Stimulated activated CD4-positive, alpha-beta T cell treated with anti-CD3 and anti-CD28 coated beads, Interleukin-1b, Interleukin-23, amount 100 ng/mL, for 4 hours (primary cell): ENCODE measurements at regions not wholly inside any gene's neighbourhood (a gene's known extent, or its start where the extent isn't known, plus 50 kb on each side); places are given as distances from the start of the nearest gene placed in this dataset.

Experiments used
- DNase-seq, 2 donors: peaks; one replicate each; pipeline ENCODE4 v3.0.0-alpha.2; 2020; ENCODE audit warnings: low read depth in 2 of 2

DNA sequence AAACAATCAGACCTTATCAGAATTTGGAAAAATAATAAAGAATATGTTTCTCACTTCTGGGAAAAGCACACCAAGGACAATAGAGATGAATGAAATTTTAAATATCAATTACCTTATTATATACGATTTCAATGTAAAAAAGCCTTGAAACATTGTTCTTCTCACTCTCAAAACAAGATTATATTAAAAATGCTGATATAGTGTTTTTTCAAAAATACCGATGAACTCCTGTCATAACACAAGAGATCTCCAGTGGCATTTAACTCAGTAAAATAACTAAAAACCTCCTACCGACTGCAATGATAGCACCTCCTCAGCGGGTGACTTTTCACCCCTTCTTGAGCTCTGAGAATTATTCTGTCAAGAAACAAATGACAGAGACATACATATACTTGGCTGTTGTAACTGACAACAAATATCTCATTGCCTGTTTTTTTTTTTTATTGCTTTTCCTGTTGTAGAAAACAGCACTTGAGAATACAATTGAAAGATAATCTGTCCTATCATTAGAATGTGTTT, 1237.3 kb downstream of the C4orf33 start:
- no peak for DNase-seq

DNA sequence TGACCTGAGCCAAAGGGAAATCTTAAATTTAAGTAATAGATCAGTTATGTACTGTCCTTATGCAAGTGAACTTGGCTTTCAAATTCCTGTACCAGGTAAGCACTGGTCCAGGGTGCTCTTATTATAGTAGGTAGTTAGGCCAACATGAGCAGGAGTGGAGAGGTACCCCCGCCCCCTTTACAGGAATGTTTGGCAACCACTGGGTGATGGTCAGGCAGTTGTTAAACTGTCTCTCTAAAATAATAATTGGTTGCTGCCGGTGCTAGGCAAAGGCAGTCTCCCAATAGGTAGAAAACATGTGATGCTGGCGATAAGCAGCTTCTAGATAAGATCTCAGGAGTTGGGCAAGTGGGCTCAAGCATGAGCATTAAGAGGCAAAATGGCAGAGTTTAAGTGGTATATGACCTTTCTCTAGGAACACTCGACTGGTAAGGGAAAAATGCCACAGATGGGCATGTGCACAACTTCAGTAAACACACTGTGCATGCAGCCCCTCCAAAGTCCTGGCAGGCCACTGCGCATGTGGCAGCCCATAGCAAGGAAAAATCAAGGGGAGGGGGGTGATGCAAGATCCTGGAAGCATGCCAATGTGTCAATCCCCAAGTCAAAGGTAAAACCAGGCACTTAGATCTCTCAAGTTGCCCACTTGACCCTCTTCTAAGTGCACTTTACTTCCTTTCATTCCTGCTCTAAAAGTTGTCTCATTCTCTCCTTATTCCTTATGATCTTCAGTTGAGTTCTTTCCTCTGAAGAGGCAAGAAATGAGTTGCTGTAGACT, 1239.7 kb downstream of the C4orf33 start:
- DNase-seq: no peak

GRCh38 chr4:130336585-130337217, 1240.7 kb downstream of the C4orf33 start:
- DNase-seq: no peak

- DNase-seq: no peak
Measured at GRCh38 chr4:130338851-130339250, 1242.9 kb downstream of the C4orf33 start.

GRCh38 chr4:130349745-130350144, 1253.8 kb downstream of the C4orf33 start:
- DNase-seq: no peak

DNA sequence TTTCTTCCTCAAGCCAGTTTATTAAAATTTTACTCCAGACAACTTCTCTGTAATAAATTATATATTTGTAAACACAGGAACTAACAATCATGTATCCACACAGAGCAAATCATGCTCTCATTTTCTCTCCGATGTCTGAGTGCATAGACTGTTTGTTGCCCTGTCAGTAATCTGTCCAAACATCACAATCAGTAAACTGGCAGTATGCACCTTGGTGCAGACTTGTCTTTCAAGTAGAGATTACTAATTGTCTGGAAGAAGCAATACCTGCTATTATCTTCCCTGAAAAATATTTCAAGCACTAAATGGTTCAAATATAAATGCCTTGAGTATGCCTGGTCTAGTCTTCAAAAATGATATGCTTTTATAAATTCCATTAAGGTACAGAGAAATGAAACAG, 1260.9 kb downstream of the C4orf33 start:
- no peak for DNase-seq

DNA sequence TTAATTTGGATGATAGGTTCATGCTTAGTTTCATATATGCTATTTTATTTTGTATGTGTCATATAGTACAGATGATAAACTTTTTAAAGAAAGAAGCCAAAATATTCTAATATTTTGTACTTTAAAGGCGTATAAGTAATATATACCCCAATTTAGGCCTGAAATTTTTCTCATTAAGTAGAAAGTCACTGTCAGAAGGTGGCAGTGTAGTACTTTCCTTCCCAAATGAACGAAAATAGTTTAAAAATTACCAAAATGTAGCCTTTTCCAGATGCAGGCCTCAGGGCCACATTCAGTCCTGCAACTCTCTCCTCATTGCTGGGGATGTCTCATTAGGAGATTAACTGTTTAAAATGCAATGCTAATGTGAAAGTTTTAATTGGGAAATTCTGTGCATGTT, 1263.6 kb downstream of the C4orf33 start:
- DNase-seq: no peak

DNA sequence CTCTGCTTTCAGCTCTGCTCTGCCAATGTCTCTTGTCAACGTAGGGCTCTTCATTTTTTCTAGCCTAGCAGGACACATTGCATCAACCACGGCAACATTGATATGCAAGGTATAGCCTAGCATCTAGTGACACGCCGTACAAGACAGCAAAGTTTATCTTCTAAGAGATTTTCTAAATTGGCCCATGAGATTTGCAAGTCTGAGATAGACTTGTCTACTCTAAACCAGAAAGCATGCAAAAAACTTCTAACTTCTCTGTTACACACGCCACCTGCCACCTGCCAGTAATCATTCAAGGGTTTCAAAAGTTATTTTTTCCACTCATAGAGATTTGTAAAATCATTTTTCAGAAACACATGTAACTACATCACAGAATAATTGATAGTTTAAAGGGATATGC, 1265.7 kb downstream of the C4orf33 start:
- no peak for DNase-seq

GRCh38 chr4:130368668-130369067, 1272.7 kb downstream of the C4orf33 start:
- no peak for DNase-seq

DNA sequence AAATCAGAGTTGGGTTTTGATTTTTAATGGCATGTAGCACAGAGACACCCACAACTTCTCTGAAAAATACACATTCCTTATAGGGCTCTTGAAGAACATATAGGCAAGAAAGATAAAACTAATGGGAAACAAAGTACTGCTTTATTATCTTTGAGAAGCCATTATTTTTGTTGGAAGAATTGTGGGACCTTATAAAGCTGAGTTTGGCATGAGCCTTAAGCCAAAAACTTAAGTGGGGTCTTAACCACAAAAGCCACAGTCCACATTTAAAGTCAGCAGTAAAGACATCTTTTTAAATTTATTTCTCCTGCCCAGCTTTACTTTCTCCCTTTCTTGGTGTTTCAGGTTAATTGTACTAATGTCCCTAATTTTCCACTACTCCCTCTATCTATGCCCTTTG, 1297.3 kb downstream of the C4orf33 start:
- DNase-seq: no peak

DNA sequence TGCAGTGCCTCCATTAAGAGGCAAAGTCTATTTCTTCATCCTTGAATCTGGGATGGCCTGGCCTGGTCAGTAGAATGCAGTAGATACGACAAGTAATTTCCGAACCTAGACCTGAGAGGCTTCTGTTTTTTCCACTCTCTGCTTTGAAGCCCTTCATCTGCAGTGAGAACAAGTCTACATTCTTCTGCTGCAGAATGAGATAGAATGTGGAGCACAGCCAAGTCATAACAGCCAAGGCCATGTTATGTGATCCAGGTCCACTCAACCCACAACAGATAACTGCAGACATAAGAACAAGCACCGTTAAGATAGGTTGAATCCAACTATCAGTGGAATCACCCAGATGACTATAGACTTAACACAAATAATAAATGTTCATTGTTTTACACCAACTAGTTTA, 1297.7 kb downstream of the C4orf33 start:
- DNase-seq: no peak

GRCh38 chr4:130395871-130396270, 1299.9 kb downstream of the C4orf33 start:
- no peak for DNase-seq

- no peak for DNase-seq
Measured at GRCh38 chr4:130403221-130403620, 1307.3 kb downstream of the C4orf33 start.

GRCh38 chr4:130416228-130416627, 1320.3 kb downstream of the C4orf33 start:
- no peak for DNase-seq

DNA sequence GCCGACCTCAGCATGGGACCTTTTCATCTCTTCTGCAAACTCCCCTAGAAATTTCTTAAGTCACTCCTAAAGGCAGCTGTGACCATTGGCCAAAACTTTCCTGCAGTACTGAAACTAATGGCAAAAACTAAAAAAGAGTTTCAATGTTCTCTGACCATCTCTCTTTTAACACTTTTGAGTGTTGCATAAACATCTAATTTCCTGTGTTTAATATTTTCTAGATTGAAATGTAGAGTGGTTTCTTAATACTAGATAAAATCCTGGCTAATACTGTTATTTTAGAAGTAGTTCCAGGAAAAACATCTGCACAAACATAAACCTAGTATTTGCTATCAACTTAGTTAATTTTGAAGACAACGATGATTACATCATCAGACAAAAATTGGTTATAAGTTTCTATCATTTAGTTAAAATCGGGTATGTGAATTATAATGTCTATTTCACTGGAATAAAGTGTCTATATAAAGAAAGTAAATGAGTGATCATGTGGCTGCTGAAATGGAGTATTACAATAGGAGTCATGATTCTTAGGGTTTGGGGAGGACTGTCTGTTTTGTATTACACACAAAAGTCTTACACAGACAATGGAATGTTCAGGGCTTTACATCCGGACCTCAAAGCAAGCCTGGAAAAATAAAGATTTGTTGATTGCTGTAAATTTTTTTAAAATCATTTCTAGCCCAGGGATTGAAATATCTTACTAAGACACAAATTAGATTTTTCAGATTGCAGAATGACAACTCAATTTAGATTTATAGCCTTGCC, 1323.4 kb downstream of the C4orf33 start:
- no peak for DNase-seq

- no peak for DNase-seq
Measured at GRCh38 chr4:130422261-130422660, 1326.3 kb downstream of the C4orf33 start.

DNA sequence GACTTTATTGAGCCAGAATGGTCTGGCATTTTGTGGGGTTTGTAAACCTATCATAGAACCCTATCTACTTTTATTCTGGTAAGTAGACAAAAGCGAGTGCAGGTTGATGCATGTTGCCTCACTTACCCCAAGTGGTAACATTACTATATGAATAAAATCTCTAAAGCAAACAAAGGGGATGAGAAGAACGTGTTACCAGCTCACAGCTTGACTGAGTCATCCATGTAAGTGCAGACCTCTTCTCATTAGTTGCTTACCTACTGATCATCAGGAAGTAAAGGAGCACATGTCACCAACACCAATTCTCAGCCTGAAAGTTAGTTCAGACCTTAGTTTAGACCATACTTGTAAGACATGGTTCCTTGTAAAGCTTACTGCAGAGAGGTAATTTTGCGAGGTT, 1328.3 kb downstream of the C4orf33 start:
- no peak for DNase-seq

DNA sequence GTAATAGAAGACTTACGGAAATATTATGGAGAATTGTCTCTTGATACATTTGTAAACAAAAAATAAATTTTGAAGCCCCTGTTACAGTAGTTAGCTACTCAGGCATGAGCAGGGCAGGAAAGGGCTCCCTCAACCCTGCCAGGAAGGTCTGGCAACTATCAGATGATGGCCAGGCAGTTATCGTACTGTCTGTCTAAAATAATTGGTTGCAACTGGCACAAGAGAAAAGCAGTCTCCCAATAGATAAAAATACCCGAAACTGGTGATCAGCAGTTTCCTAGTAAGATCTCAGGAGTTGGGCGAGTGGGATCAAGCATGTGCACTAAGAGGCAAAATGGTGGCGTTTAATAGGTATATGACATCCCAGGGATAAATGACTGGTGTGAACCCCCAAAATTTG, 1336.3 kb downstream of the C4orf33 start:
- no peak for DNase-seq

DNA sequence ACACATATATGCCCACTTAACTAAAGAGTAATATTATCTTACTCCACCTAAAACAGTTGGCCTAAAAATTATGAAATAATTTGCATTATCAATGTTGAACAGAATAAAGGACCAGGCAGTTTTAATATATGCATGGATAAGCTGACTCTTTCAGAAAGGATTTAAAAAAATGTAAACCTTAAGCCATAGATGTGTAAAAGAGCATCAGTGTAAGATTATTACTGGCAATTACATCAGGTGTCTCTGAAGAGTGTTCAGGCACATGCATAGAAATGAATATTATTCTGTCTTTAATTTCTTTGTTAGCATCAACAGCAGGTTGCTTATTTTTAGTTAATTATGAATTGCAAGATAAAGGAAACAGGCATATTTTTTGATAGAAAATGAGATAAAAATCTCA, 1353.8 kb downstream of the C4orf33 start:
- DNase-seq: no peak

DNA sequence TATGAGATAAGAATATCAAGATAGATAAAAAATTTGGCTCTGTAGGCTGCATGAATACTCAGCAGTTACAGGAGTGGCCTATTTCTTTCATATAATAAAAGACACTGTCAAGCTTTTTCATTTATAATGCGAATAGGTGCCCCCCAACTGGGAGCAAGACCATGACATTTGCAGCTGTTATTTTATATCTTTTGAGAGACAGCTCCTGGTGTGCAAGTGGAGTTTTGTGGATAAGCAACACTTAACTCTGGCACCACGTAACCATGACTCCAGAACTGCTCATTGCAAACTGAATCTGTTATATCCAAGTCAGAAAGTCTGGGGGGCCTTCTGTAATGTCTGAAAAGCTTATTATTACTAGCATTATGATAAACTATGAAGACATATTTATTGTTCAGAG, 1372.4 kb downstream of the C4orf33 start:
- no peak for DNase-seq

DNA sequence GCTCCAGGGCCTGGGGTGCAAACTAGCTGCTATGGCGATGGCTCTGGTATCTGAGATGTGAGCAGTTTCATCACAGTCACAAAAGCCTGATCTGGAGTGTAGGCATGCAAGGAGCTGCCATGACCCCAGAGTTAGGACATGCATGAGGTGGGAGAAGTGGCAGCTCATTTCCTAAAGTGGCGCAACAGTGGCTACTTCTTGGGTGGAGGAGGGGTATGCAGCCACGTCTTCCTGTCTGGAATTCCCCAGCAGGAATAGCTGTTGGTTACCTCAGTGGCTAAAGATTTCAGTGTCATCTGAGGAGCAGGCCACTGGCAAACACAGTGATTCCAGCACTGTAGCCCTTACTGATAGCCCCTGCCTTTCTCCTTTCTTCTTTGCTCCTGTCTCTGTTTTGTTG, 1382.5 kb downstream of the C4orf33 start:
- DNase-seq: no peak

GRCh38 chr4:130479020-130479419, 1383.1 kb downstream of the C4orf33 start:
- no peak for DNase-seq

- no peak for DNase-seq
Measured at GRCh38 chr4:130479674-130480073, 1383.7 kb downstream of the C4orf33 start.
